ENCODE measurements at regions not wholly inside any gene's neighbourhood (a gene's known extent, or its start where the extent isn't known, plus 50 kb on each side); places are given as distances from the start of the nearest gene placed in this dataset.

DNA sequence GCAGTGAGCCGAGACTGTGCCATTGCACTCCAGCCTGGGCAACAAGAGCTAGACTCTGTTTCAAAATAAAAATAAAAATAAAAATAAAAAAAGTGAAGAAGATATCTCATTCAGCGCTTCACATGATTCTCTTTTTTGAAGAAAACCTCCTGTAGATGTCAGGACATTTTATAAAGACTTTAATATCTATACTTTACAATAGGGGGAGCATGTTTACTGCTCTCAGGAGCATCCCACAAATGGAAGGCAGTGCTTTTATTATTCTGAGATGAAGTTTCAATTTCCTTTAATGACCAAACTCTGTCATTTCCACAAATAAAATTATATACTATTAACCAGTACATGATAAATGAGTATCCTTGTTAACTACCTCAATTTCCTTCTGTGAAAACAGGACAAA is 118.7 kb upstream of the MYOCD start:
- TF ChIP-seq, protein P1, sequence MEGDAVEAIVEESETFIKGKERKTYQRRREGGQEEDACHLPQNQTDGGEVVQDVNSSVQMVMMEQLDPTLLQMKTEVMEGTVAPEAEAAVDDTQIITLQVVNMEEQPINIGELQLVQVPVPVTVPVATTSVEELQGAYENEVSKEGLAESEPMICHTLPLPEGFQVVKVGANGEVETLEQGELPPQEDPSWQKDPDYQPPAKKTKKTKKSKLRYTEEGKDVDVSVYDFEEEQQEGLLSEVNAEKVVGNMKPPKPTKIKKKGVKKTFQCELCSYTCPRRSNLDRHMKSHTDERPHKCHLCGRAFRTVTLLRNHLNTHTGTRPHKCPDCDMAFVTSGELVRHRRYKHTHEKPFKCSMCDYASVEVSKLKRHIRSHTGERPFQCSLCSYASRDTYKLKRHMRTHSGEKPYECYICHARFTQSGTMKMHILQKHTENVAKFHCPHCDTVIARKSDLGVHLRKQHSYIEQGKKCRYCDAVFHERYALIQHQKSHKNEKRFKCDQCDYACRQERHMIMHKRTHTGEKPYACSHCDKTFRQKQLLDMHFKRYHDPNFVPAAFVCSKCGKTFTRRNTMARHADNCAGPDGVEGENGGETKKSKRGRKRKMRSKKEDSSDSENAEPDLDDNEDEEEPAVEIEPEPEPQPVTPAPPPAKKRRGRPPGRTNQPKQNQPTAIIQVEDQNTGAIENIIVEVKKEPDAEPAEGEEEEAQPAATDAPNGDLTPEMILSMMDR (conservative IDR thresholded peaks at IDR 0.05; ENCODE audit: low read depth, low read length), result no peak
- no peak for TF ChIP-seq EZH2 (IDR thresholded peaks at IDR 0.05; ENCODE audit: borderline replicate concordance, low read depth, low read length, poor library complexity, severe bottlenecking)
